K562 (cell line): ENCODE measurements at regions not wholly inside any gene's neighbourhood (a gene's known extent, or its start where the extent isn't known, plus 50 kb on each side); places are given as distances from the start of the nearest gene placed in this dataset.
"Not testable (repeated sequence)": the region's sequence is repeated elsewhere in the genome, so short reads cannot be mapped to it uniquely, and the experiment has no call there.

Experiments
- ATAC-seq: fragments of 200-7000 bp; cut with Tn5 transposase; 3 replicates; pipeline ENCODE4 v1.9.1; 2020; ENCODE audit warnings: moderate library complexity
- BruUV-seq: library from RNA; stranded (reverse); fragments of 400-500 nt; replicated peaks from 2 replicates; lab custom pipeline; 2021; lab: Mats Ljungman, UMichigan
- CTCF ChIA-PET: fragments of 300-600 bp; formaldehyde crosslinking; extraction: SDS; loops from one replicate; lab custom pipeline; 2021; ENCODE audit warnings: low intra/inter-chr PET ratio; lab: Yijun Ruan, JAX
- POLR2A ChIA-PET: fragments of 300-600, 350-650 bp; sonication (Branson Sonifier 250); formaldehyde crosslinking; extraction: SDS; loops from one replicate; lab custom pipeline; 2021; ENCODE audit warnings: antibody characterized with exemption, inconsistent platforms; lab: Yijun Ruan, JAX
- DNase-seq, 4 experiments: peaks; one replicate each; pipeline versions ENCODE4 v3.0.0 to v3.0.0-alpha.2; 2011 to 2018; ENCODE audit warnings: low spot score in 3 of 4, mixed read lengths in 3 of 4; ENCODE audit errors: extremely low read depth in 1 of 4
- FAIRE-seq: peaks from 2 replicates; lab custom pipeline; 2011; peaks lifted over from hg19 to GRCh38; lab: Jason Lieb, UNC
- H2AFZ ChIP-seq: 2 replicates; pipeline ENCODE4 v1.6.0; 2011; ENCODE audit warnings: low read depth, low read length, control low read depth, inconsistent platforms
- H3K27ac ChIP-seq: fragments of 200-600 bp; 3 replicates; pipeline ENCODE4 v1.8.0; 2011; ENCODE audit warnings: low read depth, mild to moderate bottlenecking, control low read depth, inconsistent platforms, low read length, moderate library complexity, mixed read lengths; ENCODE audit errors: extremely low read depth
- H3K27me3 ChIP-seq, 2 experiments: fragments of 300-600 bp in 1 of 2; 2 replicates in 1 of 2; 3 replicates in 1 of 2; pipeline versions ENCODE4 v1.6.0 to v1.8.0; 2011; ENCODE audit warnings: inconsistent platforms in 2 of 2, low read length in 2 of 2, mild to moderate bottlenecking in 1 of 2, mixed read lengths in 1 of 2, moderate library complexity in 1 of 2; ENCODE audit not compliant: control insufficient read depth in 2 of 2, insufficient read depth in 2 of 2
- H3K36me3 ChIP-seq: fragments of 300-600 bp; 3 replicates; pipeline ENCODE4 v1.8.0; 2011; ENCODE audit warnings: mild to moderate bottlenecking, low read length, inconsistent platforms; ENCODE audit not compliant: control insufficient read depth, insufficient read depth
- H3K4me1 ChIP-seq, 2 experiments: fragments of 200-600 bp in 1 of 2; replicated peaks in 1 of 2; 2 replicates in 1 of 2; 3 replicates in 1 of 2; pipeline versions ENCODE4 v1.5.1 to v1.8.0; 2011; ENCODE audit warnings: inconsistent platforms in 2 of 2, low read length in 2 of 2, mild to moderate bottlenecking in 1 of 2, mixed read lengths in 1 of 2, moderate library complexity in 1 of 2; ENCODE audit not compliant: control insufficient read depth in 2 of 2, insufficient read depth in 2 of 2
- H3K4me2 ChIP-seq: 2 replicates; pipeline ENCODE4 v1.6.1; 2011; ENCODE audit warnings: low read length, control low read depth, inconsistent platforms, mixed read lengths; ENCODE audit not compliant: insufficient read depth
- H3K4me3 ChIP-seq: fragments of 200-600 bp; sonication (generic), shearing (Covaris generic); 2 replicates; pipeline ENCODE4 v1.5.1; 2016; ENCODE audit warnings: control low read depth, inconsistent platforms
- H3K79me2 ChIP-seq: fragments of 200-600 bp; 3 replicates; pipeline ENCODE4 v1.8.0; 2011; ENCODE audit warnings: low read length, inconsistent platforms; ENCODE audit not compliant: control insufficient read depth, insufficient read depth
- H3K9ac ChIP-seq, 2 experiments: 2 replicates each; pipeline versions ENCODE4 v1.6.0 to v1.6.1; 2011; ENCODE audit warnings: low read depth in 2 of 2, low read length in 2 of 2, control low read depth in 1 of 2, inconsistent platforms in 1 of 2, mild to moderate bottlenecking in 1 of 2, mixed read lengths in 1 of 2; ENCODE audit not compliant: insufficient read depth in 1 of 2
- H3K9me1 ChIP-seq: one replicate; pipeline ENCODE4 v1.6.0; 2011; ENCODE audit warnings: inconsistent platforms, mild to moderate bottlenecking, low read length, moderate library complexity; ENCODE audit not compliant: control insufficient read depth, insufficient read depth
- H3K9me3 ChIP-seq: replicated peaks from 2 replicates; pipeline ENCODE4 v1.5.1; 2011; ENCODE audit warnings: low read depth, low read length, inconsistent platforms; ENCODE audit not compliant: control insufficient read depth, insufficient read depth
- H4K20me1 ChIP-seq: replicated peaks from 2 replicates; pipeline ENCODE4 v1.6.1; 2011; ENCODE audit warnings: low read length, inconsistent platforms, mixed read lengths; ENCODE audit not compliant: control insufficient read depth, insufficient read depth
- CREB3 ChIP-seq: fragments of 450-650 bp; conservative IDR thresholded peaks from 2 replicates; pipeline ENCODE4 v1.6.1; 2016; ENCODE audit warnings: missing genetic modification characterization, low read depth, mild to moderate bottlenecking, missing compliant biosample characterization, moderate library complexity
- HINFP ChIP-seq: fragments of 450-650 bp; conservative IDR thresholded peaks from 2 replicates; pipeline ENCODE4 v1.6.1; 2016; ENCODE audit warnings: missing genetic modification characterization, low read depth, mild to moderate bottlenecking, control low read depth, missing compliant biosample characterization
- PHB ChIP-seq: fragments of 250-450 bp; sonication (Bioruptor Pico); IDR thresholded peaks from 2 replicates; pipeline ENCODE4 v1.5.0; 2021
- SMARCB1 ChIP-seq: IDR thresholded peaks from 2 replicates; pipeline ENCODE4 v1.6.1; 2011; ENCODE audit warnings: improper control_type of control experiment, low read depth; ENCODE audit not compliant: insufficient read length
- TEAD4 ChIP-seq, 2 experiments: sonication (generic) in 1 of 2; formaldehyde crosslinking in 1 of 2; IDR thresholded peaks; 2 replicates each; pipeline versions ENCODE4 v1.6.1 to v1.8.0; 2012 to 2022; ENCODE audit warnings: borderline replicate concordance in 1 of 2, inconsistent platforms in 1 of 2, low read length in 1 of 2, mild to moderate bottlenecking in 1 of 2, missing genetic modification reagents in 1 of 2
- ZNF512 ChIP-seq: IDR thresholded peaks from 2 replicates; pipeline ENCODE4 v1.6.1; 2016; ENCODE audit warnings: missing genetic modification characterization, missing compliant biosample characterization
- ZNF695 ChIP-seq: fragments of 450-650 bp; formaldehyde crosslinking; IDR thresholded peaks from 2 replicates; pipeline ENCODE4 v1.4.0; 2020; ENCODE audit warnings: mild to moderate bottlenecking, moderate library complexity
- ZNF696 ChIP-seq: fragments of 250-450 bp; sonication (Bioruptor Pico); conservative IDR thresholded peaks from 2 replicates; pipeline ENCODE4 v1.4.0; 2020; ENCODE audit warnings: mild to moderate bottlenecking, moderate library complexity
- WGBS: fragments of 100-300 bp; shearing (Covaris generic); methylation state at CpG from one replicate; pipeline ENCODE4 v1.1.6; 2016; ENCODE audit warnings: low coverage, mixed read lengths; ENCODE audit not compliant: insufficient coverage; ENCODE audit errors: missing lambda C conversion rate; 5-methylcytosine and 5-hydroxymethylcytosine counted together
- in situ Hi-C: fragments of 300-500 bp; cut with MboI; formaldehyde crosslinking; loops from 4 replicates; pipeline ENCODE4 v1.15.0; 2018; ENCODE audit warnings: inconsistent platforms, mixed read lengths
- intact Hi-C: fragments of 100-400 bp; cut with micrococcal nuclease; formaldehyde crosslinking; loops from 2 replicates; pipeline ENCODE4 v1.14.2; 2022
- TF ChIP-seq, protein P1 (sequence below): fragments of 250-450 bp; sonication (Bioruptor Pico); IDR thresholded peaks from 2 replicates; pipeline ENCODE4 v1.8.0; 2021; ENCODE audit warnings: moderate library complexity, mild to moderate bottlenecking, inconsistent platforms

DNA sequence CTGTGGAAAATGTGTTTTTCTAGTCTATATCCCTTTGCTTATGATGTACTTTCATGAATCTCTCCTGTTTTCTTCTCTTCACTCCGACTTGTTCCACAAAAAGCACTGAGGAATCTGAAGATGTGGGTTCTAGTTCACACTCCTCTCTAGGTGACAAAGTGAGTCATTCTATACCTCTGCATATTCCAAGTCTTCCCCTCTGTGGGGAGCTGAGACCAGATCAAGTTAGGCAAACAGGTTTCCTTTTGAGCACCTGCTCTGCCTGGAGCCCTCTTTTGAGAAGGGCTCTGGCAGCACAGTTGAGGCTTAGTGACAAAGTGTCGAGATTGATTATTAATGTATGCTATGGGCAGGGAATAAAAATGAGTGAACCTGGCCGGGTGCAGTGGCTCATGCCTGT, 82.4 kb upstream of the VGLL4 start (continued):
- no peak for TF ChIP-seq CREB3 (tag)
- TF ChIP-seq TEAD4 (IDR thresholded peaks at IDR 0.05; ENCODE audit: low read length): no peak
- no peak for TF ChIP-seq TEAD4 (CRISPR knock-in tag; IDR thresholded peaks at IDR 0.05; ENCODE audit: borderline replicate concordance)
- TF ChIP-seq, protein P1, sequence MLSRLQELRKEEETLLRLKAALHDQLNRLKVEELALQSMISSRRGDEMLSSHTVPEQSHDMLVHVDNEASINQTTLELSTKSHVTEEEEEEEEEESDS: no peak
- no peak for TF ChIP-seq HINFP (tag)
- no peak for TF ChIP-seq ZNF695 (CRISPR knock-in tag)
- TF ChIP-seq ZNF696: no peak
- no peak for TF ChIP-seq PHB
- TF ChIP-seq SMARCB1: no peak

- H3K9ac ChIP-seq, H2AFZ ChIP-seq: not testable (repeated sequence)
- TF ChIP-seq ZNF512 (tag): peak; percentile 67
- TF ChIP-seq, all 486 proteins: peak for 1; not testable (repeated sequence) for 485
- 0% methylated on average over 2 of the region's 2 CpGs for WGBS
- in situ Hi-C loops, POLR2A ChIA-PET, H3K9me3 ChIP-seq, H3K4me2 ChIP-seq, intact Hi-C loops, BruUV-seq, H4K20me1 ChIP-seq, H3K27ac ChIP-seq, H3K4me1 ChIP-seq, H3K9me1 ChIP-seq, H3K4me3 ChIP-seq, H3K79me2 ChIP-seq, CTCF ChIA-PET, H3K36me3 ChIP-seq, DNase-seq, FAIRE-seq, ATAC-seq: not testable (repeated sequence)
- peaks cover 41 to 43% of the 10 kb centered on the region in 2 experiments for H3K27me3 ChIP-seq
Measured at GRCh38 chr3:11725340-11725641, 81.6 kb upstream of the VGLL4 start.
